ENCODE measurements at regions not wholly inside any gene's neighbourhood (a gene's known extent, or its start where the extent isn't known, plus 50 kb on each side); places are given as distances from the start of the nearest gene placed in this dataset.

- 100% methylated on average over 2 of the region's 8 CpGs for WGBS (ENCODE audit: insufficient coverage)
- ATAC-seq (ENCODE audit: low read depth), result no peak
- TF ChIP-seq CTCF (IDR thresholded peaks at IDR 0.05), result no peak
- TF ChIP-seq EZH2 (IDR thresholded peaks at IDR 0.05; ENCODE audit: borderline replicate concordance, insufficient read depth, low read depth, low read length, poor library complexity, severe bottlenecking), result no peak
These were observed 268.0 kb upstream of the LRATD1 start for GRCh38 chr2:14364471-14364870.

GRCh38 chr2:14385043-14385442, 247.5 kb upstream of the LRATD1 start:
- DNase-seq (no peak), ATAC-seq (ENCODE audit: low read depth) (no peak)
- Histone ChIP-seq H3K79me2 (ENCODE audit: control insufficient read depth, insufficient read depth, low read length) (no peaks in the 10 kb centered on the region), H3K4me2 (replicated peaks; ENCODE audit: low read depth, low read length, poor library complexity, severe bottlenecking) (no peak overlapping the region), H3K27me3 (replicated peaks in 1 of 4; ENCODE audit: control extremely low read depth in 1 of 4, control insufficient read depth in 3 of 4, insufficient read depth in 4 of 4, low read length in 3 of 4) (no peaks in the 10 kb centered on the region), H3K4me1 (ENCODE audit: control insufficient read depth in 2 of 2, insufficient read depth in 2 of 2, low read length in 2 of 2) (no peaks in the 10 kb centered on the region), H3K4me3 (ENCODE audit: control extremely low read depth in 1 of 5, extremely low read depth in 1 of 5, insufficient read depth in 1 of 5, low read depth in 2 of 5, low read length in 4 of 5) (no peak overlapping the region), H2AFZ (ENCODE audit: insufficient read depth, low read depth, low read length, poor library complexity, severe bottlenecking) (no peak overlapping the region), H3K36me3 (replicated peaks in 1 of 2; ENCODE audit: control extremely low read depth in 1 of 2, control insufficient read depth in 1 of 2, extremely low read depth in 1 of 2, insufficient read depth in 2 of 2, low read length in 1 of 2) (no peaks in the 10 kb centered on the region), H3K9ac (ENCODE audit: low read length) (no peak overlapping the region), H3K9me3 (ENCODE audit: control extremely low read depth in 1 of 3, control insufficient read depth in 2 of 3, insufficient read depth in 1 of 3, low read length in 2 of 3) (no peaks in the 10 kb centered on the region), H4K20me1 (ENCODE audit: control insufficient read depth, insufficient read depth, low read length, poor library complexity, severe bottlenecking) (no peaks in the 10 kb centered on the region), H3K27ac (ENCODE audit: low read length in 2 of 2) (no peak overlapping the region)
- Mint-ChIP-seq H3K27me3 (no peaks in the 10 kb centered on the region), H3K4me1 (no peaks in the 10 kb centered on the region), H3K9me3 (ENCODE audit: insufficient read depth) (no peaks in the 10 kb centered on the region), H3K27ac (no peak overlapping the region), H3K4me3 (no peak overlapping the region)
- ChIA-PET CTCF (no interaction called here), POLR2A (no interaction called here)
- TF ChIP-seq CTCF (IDR thresholded peaks at IDR 0.05), result no peak
- no peak for TF ChIP-seq EZH2 (IDR thresholded peaks at IDR 0.05; ENCODE audit: borderline replicate concordance, insufficient read depth, low read depth, low read length, poor library complexity, severe bottlenecking)
- WGBS (ENCODE audit: insufficient coverage), result no CpG with 5 or more reads among the region's 4 CpGs
- intact Hi-C loops (cut with micrococcal nuclease), result no loop called here

More at GRCh38 chr2:14364471-14364870, 268.0 kb upstream of the LRATD1 start:
- no peaks in the 10 kb centered on the region for H3K4me1 ChIP-seq (ENCODE audit: control insufficient read depth in 2 of 2, insufficient read depth in 2 of 2, low read length in 2 of 2)
- H3K36me3 ChIP-seq (replicated peaks in 1 of 2; ENCODE audit: control extremely low read depth in 1 of 2, control insufficient read depth in 1 of 2, extremely low read depth in 1 of 2, insufficient read depth in 2 of 2, low read length in 1 of 2), result no peaks in the 10 kb centered on the region
- POLR2A ChIA-PET, result no interaction called here
- H3K27ac ChIP-seq (ENCODE audit: low read length in 2 of 2), result no peak overlapping the region
- H2AFZ ChIP-seq (ENCODE audit: insufficient read depth, low read depth, low read length, poor library complexity, severe bottlenecking), result no peak overlapping the region
- Mint-ChIP-seq H3K4me3 (no peak overlapping the region), H3K27ac (no peak overlapping the region), H3K9me3 (ENCODE audit: insufficient read depth) (peaks cover 8% of the 10 kb centered on the region), H3K4me1 (no peaks in the 10 kb centered on the region), H3K27me3 (no peaks in the 10 kb centered on the region)
- no peaks in the 10 kb centered on the region for H3K79me2 ChIP-seq (ENCODE audit: control insufficient read depth, insufficient read depth, low read length)
- H3K4me2 ChIP-seq (replicated peaks; ENCODE audit: low read depth, low read length, poor library complexity, severe bottlenecking), result no peak overlapping the region
- no peak for DNase-seq
- no peaks in the 10 kb centered on the region for H4K20me1 ChIP-seq (ENCODE audit: control insufficient read depth, insufficient read depth, low read length, poor library complexity, severe bottlenecking)
- intact Hi-C loops (cut with micrococcal nuclease), result no loop called here
- H3K9ac ChIP-seq (ENCODE audit: low read length), result no peak overlapping the region
- H3K9me3 ChIP-seq (ENCODE audit: control extremely low read depth in 1 of 3, control insufficient read depth in 2 of 3, insufficient read depth in 1 of 3, low read length in 2 of 3), result no peaks in the 10 kb centered on the region
- H3K4me3 ChIP-seq (ENCODE audit: control extremely low read depth in 1 of 5, extremely low read depth in 1 of 5, insufficient read depth in 1 of 5, low read depth in 2 of 5, low read length in 4 of 5), result no peak overlapping the region
- CTCF ChIA-PET, result no interaction called here
- no peaks in the 10 kb centered on the region for H3K27me3 ChIP-seq (replicated peaks in 1 of 4; ENCODE audit: control extremely low read depth in 1 of 4, control insufficient read depth in 3 of 4, insufficient read depth in 4 of 4, low read length in 3 of 4)

Data from B cell (primary cell).